IMR-90 (cell line): ENCODE measurements at regions not wholly inside any gene's neighbourhood (a gene's known extent, or its start where the extent isn't known, plus 50 kb on each side); places are given as distances from the start of the nearest gene placed in this dataset.

Experiments
- ATAC-seq: fragments of 200-7000 bp; cut with Tn5 transposase; 2 replicates; pipeline ENCODE4 v1.9.1; 2020; ENCODE audit warnings: low read depth, mild to moderate bottlenecking, moderate library complexity
- BruUV-seq: library from RNA; stranded (reverse); fragments of 400-500 nt; replicated peaks from 2 replicates; lab custom pipeline; 2021; lab: Mats Ljungman, UMichigan
- CTCF ChIA-PET: fragments of 300-600 bp; formaldehyde crosslinking; extraction: SDS; loops from one replicate; lab custom pipeline; 2021; ENCODE audit warnings: antibody characterized with exemption; lab: Yijun Ruan, JAX
- POLR2A ChIA-PET: fragments of 300-600 bp; sonication (Branson Sonifier 250); formaldehyde crosslinking; loops from one replicate; lab custom pipeline; 2022; ENCODE audit warnings: antibody characterized with exemption; ENCODE audit not compliant: unreplicated experiment; lab: Charles Lee
- DNase-seq: peaks from one replicate; pipeline ENCODE4 v3.0.0; 2013
- H2AFZ ChIP-seq: replicated peaks from 2 replicates; pipeline ENCODE3; 2013; ENCODE audit warnings: low read length, mild to moderate bottlenecking; ENCODE audit not compliant: poor library complexity
- H2AK5ac ChIP-seq: 2 replicates; pipeline ENCODE4 v1.6.1; 2013; ENCODE audit warnings: low read depth, low read length, inconsistent platforms
- H2AK9ac ChIP-seq: replicated peaks from 2 replicates; pipeline ENCODE3; 2013; ENCODE audit warnings: mild to moderate bottlenecking, low read depth, low read length, moderate library complexity; ENCODE audit not compliant: poor library complexity
- H2BK120ac ChIP-seq: 2 replicates; pipeline ENCODE4 v1.6.1; 2013; ENCODE audit warnings: low read depth, low read length, inconsistent platforms
- H2BK15ac ChIP-seq: 3 replicates; pipeline ENCODE4 v1.6.1; 2013; ENCODE audit warnings: low read depth, low read length, inconsistent platforms
- H2BK20ac ChIP-seq: 2 replicates; pipeline ENCODE4 v1.6.1; 2013; ENCODE audit warnings: low read depth, mild to moderate bottlenecking, inconsistent platforms, low read length, moderate library complexity
- H2BK5ac ChIP-seq: 2 replicates; pipeline ENCODE4 v1.6.1; 2013; ENCODE audit warnings: mild to moderate bottlenecking, low read depth, low read length, inconsistent platforms; ENCODE audit not compliant: poor library complexity, severe bottlenecking
- H3K14ac ChIP-seq: replicated peaks from 2 replicates; pipeline ENCODE4 v1.6.1; 2013; ENCODE audit warnings: low read depth, low read length, inconsistent platforms
- H3K18ac ChIP-seq: 2 replicates; pipeline ENCODE4 v1.6.1; 2013; ENCODE audit warnings: low read depth, low read length, control low read depth
- H3K23ac ChIP-seq: 2 replicates; pipeline ENCODE4 v1.6.1; 2013; ENCODE audit warnings: low read depth, low read length, inconsistent platforms
- H3K27ac ChIP-seq: 2 replicates; pipeline ENCODE4 v1.5.1; 2013; ENCODE audit warnings: mild to moderate bottlenecking, control low read depth, low read length; ENCODE audit not compliant: insufficient read depth
- H3K27me3 ChIP-seq: 2 replicates; pipeline ENCODE4 v1.6.1; 2013; ENCODE audit warnings: low read length; ENCODE audit not compliant: control insufficient read depth, insufficient read depth
- H3K36me3 ChIP-seq: 2 replicates; pipeline ENCODE4 v1.6.1; 2013; ENCODE audit warnings: low read length, mixed read lengths; ENCODE audit not compliant: control insufficient read depth, insufficient read depth
- H3K4ac ChIP-seq: 2 replicates; pipeline ENCODE4 v1.6.1; 2013; ENCODE audit warnings: low read depth, low read length, inconsistent platforms
- H3K4me1 ChIP-seq: 2 replicates; pipeline ENCODE4 v1.6.1; 2013; ENCODE audit warnings: low read length, mixed read lengths; ENCODE audit not compliant: control insufficient read depth, insufficient read depth
- H3K4me2 ChIP-seq: 2 replicates; pipeline ENCODE4 v1.6.1; 2013; ENCODE audit warnings: low read depth, mild to moderate bottlenecking, control low read depth, low read length, moderate library complexity
- H3K4me3 ChIP-seq: 2 replicates; pipeline ENCODE4 v1.5.1; 2013; ENCODE audit warnings: low read depth, mild to moderate bottlenecking, control low read depth, low read length, moderate library complexity; ENCODE audit not compliant: insufficient read depth
- H3K56ac ChIP-seq: 2 replicates; pipeline ENCODE4 v1.6.1; 2013; ENCODE audit warnings: low read length, inconsistent platforms; ENCODE audit not compliant: insufficient read depth; ENCODE audit errors: extremely low read depth
- H3K79me1 ChIP-seq, 2 experiments: 2 replicates each; pipeline ENCODE4 v1.6.1; 2013; ENCODE audit warnings: low read length in 2 of 2, inconsistent platforms in 1 of 2, low read depth in 1 of 2
- H3K9ac ChIP-seq: 2 replicates; pipeline ENCODE4 v1.6.1; 2013; ENCODE audit warnings: low read depth, low read length, control low read depth
- H3K9me1 ChIP-seq: 2 replicates; pipeline ENCODE4 v1.6.1; 2013; ENCODE audit warnings: low read length, inconsistent platforms; ENCODE audit not compliant: insufficient read depth
- H3K9me3 ChIP-seq: 2 replicates; pipeline ENCODE4 v1.6.1; 2013; ENCODE audit warnings: low read length; ENCODE audit not compliant: control insufficient read depth, insufficient read depth
- H4K20me1 ChIP-seq: 2 replicates; pipeline ENCODE4 v1.6.1; 2013; ENCODE audit warnings: low read length, inconsistent platforms; ENCODE audit not compliant: insufficient read depth
- H4K5ac ChIP-seq: 2 replicates; pipeline ENCODE4 v1.6.1; 2013; ENCODE audit warnings: mild to moderate bottlenecking, low read depth, low read length, control low read depth
- H4K8ac ChIP-seq, 2 experiments: 2 replicates each; pipeline ENCODE4 v1.6.1; 2013; ENCODE audit warnings: low read depth in 2 of 2, low read length in 2 of 2, control low read depth in 1 of 2, inconsistent platforms in 1 of 2
- H4K91ac ChIP-seq: 2 replicates; pipeline ENCODE4 v1.6.1; 2013; ENCODE audit warnings: low read depth, low read length, inconsistent platforms; ENCODE audit not compliant: insufficient read depth
- BHLHE40 ChIP-seq: fragments of 150-350 bp; IDR thresholded peaks from 2 replicates; pipeline ENCODE4 v1.6.1; 2016; ENCODE audit warnings: mild to moderate bottlenecking, low read depth, low read length
- CEBPB ChIP-seq: IDR thresholded peaks from 2 replicates; pipeline ENCODE4 v1.6.1; 2012; ENCODE audit warnings: low read depth, low read length, improper control_type of control experiment
- MAFK ChIP-seq: IDR thresholded peaks from 2 replicates; pipeline ENCODE4 v1.6.1; 2012; ENCODE audit warnings: low read depth, low read length, improper control_type of control experiment
- MXI1 ChIP-seq: IDR thresholded peaks from 2 replicates; pipeline ENCODE4 v1.6.1; 2012; ENCODE audit warnings: low read depth, mild to moderate bottlenecking, low read length, moderate library complexity, borderline replicate concordance
- POLR2A ChIP-seq: IDR thresholded peaks from 2 replicates; pipeline ENCODE4 v1.6.1; 2012; ENCODE audit warnings: mild to moderate bottlenecking, low read depth, low read length
- RAD21 ChIP-seq: IDR thresholded peaks from 2 replicates; pipeline ENCODE4 v1.6.1; 2012; ENCODE audit warnings: low read length, improper control_type of control experiment
- RCOR1 ChIP-seq: IDR thresholded peaks from 2 replicates; pipeline ENCODE4 v1.6.1; 2012; ENCODE audit warnings: mild to moderate bottlenecking, low read length, improper control_type of control experiment; ENCODE audit not compliant: insufficient replicate concordance
- RFX5 ChIP-seq: IDR thresholded peaks from 2 replicates; pipeline ENCODE4 v1.8.0; 2012; ENCODE audit warnings: low read depth, mild to moderate bottlenecking, low read length, moderate library complexity
- SMC3 ChIP-seq: fragments of 150-350 bp; IDR thresholded peaks from 2 replicates; pipeline ENCODE4 v1.6.1; 2016; ENCODE audit warnings: low read depth, mild to moderate bottlenecking, antibody characterized with exemption, low read length, moderate library complexity
- WGBS, 2 experiments: methylation state at CpG; one replicate each; pipeline versions ENCODE4 v1.1.5 to v1.1.7; 2013; ENCODE audit warnings: missing lambda C conversion rate in 2 of 2; ENCODE audit not compliant: insufficient read length in 1 of 2; ENCODE audit errors: extremely low coverage in 2 of 2; 5-methylcytosine and 5-hydroxymethylcytosine counted together
- dilution Hi-C: fragments of 300-500 bp; cut with HindIII; formaldehyde crosslinking; loops from one replicate; pipeline ENCODE4 v1.14.3; 2018; ENCODE audit warnings: low sequenced_read_pairs; ENCODE audit not compliant: unreplicated experiment
- in situ Hi-C: fragments of 300-500 bp; cut with MboI; formaldehyde crosslinking; loops from 3 replicates; pipeline ENCODE4 v1.14.3; 2019; ENCODE audit warnings: low sequenced_read_pairs, inconsistent platforms, mixed read lengths
- intact Hi-C: fragments of 100-400 bp; cut with micrococcal nuclease; formaldehyde crosslinking; loops from 2 replicates; pipeline ENCODE4 v1.10.0; 2022
- TF ChIP-seq, protein P1 (sequence below): fragments of 150-350 bp; IDR thresholded peaks from 2 replicates; pipeline ENCODE4 v1.6.1; 2016; ENCODE audit warnings: low read depth, mild to moderate bottlenecking, low read length, moderate library complexity, borderline replicate concordance
- TF ChIP-seq, protein P2 (sequence below): fragments of 150-350 bp; IDR thresholded peaks from 2 replicates; pipeline ENCODE4 v1.6.1; 2017; ENCODE audit warnings: mild to moderate bottlenecking, antibody characterized with exemption, low read length, low read depth

DNA sequence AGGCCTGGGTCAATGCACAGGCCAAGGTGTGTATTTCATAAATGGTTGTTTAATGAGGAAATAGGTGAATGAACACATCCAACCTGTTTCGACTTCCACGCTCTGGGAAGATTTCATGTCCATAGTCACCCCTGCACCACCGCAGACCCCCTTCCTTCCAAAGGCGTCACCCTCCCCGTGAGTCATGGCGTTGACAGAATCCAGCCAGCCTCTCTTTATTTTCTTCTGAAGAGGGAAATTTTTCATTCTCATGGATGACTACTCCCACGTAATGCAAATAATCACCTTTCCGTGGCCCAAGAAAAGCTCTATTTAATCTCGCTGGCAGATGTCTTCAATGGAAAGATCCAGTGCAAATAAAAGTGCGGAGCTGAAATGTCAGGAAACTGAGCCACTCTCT, 75.3 kb upstream of the FOXK1 start:
- no peak overlapping the region for H4K91ac ChIP-seq
- peaks cover 3% of the 10 kb centered on the region for H3K27me3 ChIP-seq
- no peak overlapping the region for H2BK15ac ChIP-seq
- no peak overlapping the region for H3K23ac ChIP-seq
- H3K79me1 ChIP-seq: no peaks in the 10 kb centered on the region
- H3K4ac ChIP-seq: no peak overlapping the region
- no peak overlapping the region for H4K5ac ChIP-seq
- H3K56ac ChIP-seq: no peak overlapping the region
- 80% methylated on average over 2 of the region's 10 CpGs; no CpG with 5 or more reads in 1 of the 2 experiments for WGBS, 2 experiments
- no peak overlapping the region for H3K14ac ChIP-seq
- no peak overlapping the region for H3K4me2 ChIP-seq
- no peak overlapping the region for H2BK20ac ChIP-seq
- POLR2A ChIA-PET: no interaction called here
- no TSS peak for BruUV-seq
- in situ Hi-C loops: loop anchor here (25.0 kb wide), 1 partner anchor 481 kb away; no protein-coding TSS in a partner anchor
- H3K9me3 ChIP-seq: no peaks in the 10 kb centered on the region; the same call in 1 of the 2 replicates
- no peak overlapping the region for H3K4me3 ChIP-seq
- intact Hi-C loops: no loop called here
- TF ChIP-seq BHLHE40 (no peak), RAD21 (no peak), MXI1 (no peak), SMC3 (no peak), POLR2A (no peak), RCOR1 (no peak), MAFK (no peak), CEBPB (no peak), RFX5 (no peak)
- TF ChIP-seq, protein P1, sequence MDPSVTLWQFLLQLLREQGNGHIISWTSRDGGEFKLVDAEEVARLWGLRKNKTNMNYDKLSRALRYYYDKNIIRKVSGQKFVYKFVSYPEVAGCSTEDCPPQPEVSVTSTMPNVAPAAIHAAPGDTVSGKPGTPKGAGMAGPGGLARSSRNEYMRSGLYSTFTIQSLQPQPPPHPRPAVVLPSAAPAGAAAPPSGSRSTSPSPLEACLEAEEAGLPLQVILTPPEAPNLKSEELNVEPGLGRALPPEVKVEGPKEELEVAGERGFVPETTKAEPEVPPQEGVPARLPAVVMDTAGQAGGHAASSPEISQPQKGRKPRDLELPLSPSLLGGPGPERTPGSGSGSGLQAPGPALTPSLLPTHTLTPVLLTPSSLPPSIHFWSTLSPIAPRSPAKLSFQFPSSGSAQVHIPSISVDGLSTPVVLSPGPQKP: no peak
- TF ChIP-seq, protein P2, sequence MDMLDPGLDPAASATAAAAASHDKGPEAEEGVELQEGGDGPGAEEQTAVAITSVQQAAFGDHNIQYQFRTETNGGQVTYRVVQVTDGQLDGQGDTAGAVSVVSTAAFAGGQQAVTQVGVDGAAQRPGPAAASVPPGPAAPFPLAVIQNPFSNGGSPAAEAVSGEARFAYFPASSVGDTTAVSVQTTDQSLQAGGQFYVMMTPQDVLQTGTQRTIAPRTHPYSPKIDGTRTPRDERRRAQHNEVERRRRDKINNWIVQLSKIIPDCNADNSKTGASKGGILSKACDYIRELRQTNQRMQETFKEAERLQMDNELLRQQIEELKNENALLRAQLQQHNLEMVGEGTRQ: no peak
- no peak overlapping the region for H2AFZ ChIP-seq
- H2BK5ac ChIP-seq: no peak overlapping the region
- H3K9ac ChIP-seq: no peak overlapping the region
- H4K8ac ChIP-seq: no peak overlapping the region
- no peak overlapping the region for H3K27ac ChIP-seq
- H3K18ac ChIP-seq: no peak overlapping the region
- CTCF ChIA-PET: no interaction called here
- no peaks in the 10 kb centered on the region for H3K9me1 ChIP-seq
- H4K20me1 ChIP-seq: no peaks in the 10 kb centered on the region
- no peaks in the 10 kb centered on the region for H3K4me1 ChIP-seq
- no peak overlapping the region for H2AK9ac ChIP-seq
- dilution Hi-C loops: no loop called here
- no peaks in the 10 kb centered on the region for H3K36me3 ChIP-seq
- DNase-seq (no peak), ATAC-seq (no peak)
- H2BK120ac ChIP-seq: no peak overlapping the region
- H2AK5ac ChIP-seq: no peak overlapping the region
